B cell (primary cell): ENCODE measurements at regions not wholly inside any gene's neighbourhood (a gene's known extent, or its start where the extent isn't known, plus 50 kb on each side); places are given as distances from the start of the nearest gene placed in this dataset.

Source experiments
- ATAC-seq: fragments of 200-7000 bp; cut with Tn5 transposase; one replicate; pipeline ENCODE4 v1.10.0; 2021; ENCODE audit warnings: low read depth, mild to moderate bottlenecking, moderate number of reproducible peaks, moderate library complexity
- CTCF ChIA-PET: fragments of 350-600 bp; sonication (Branson Sonifier 250); formaldehyde crosslinking; loops from one replicate; lab custom pipeline; 2021; ENCODE audit warnings: antibody characterized with exemption, inconsistent platforms; lab: Charles Lee
- POLR2A ChIA-PET: fragments of 350-600 bp; sonication (Branson Sonifier 250); formaldehyde crosslinking; loops from one replicate; lab custom pipeline; 2021; ENCODE audit warnings: antibody characterized with exemption; lab: Charles Lee
- DNase-seq: peaks from one replicate; pipeline ENCODE4 v3.0.0; 2013
- H2AFZ ChIP-seq: 2 replicates; pipeline ENCODE4 v1.6.1; 2012; ENCODE audit warnings: mild to moderate bottlenecking, low read depth, low read length; ENCODE audit not compliant: insufficient read depth, poor library complexity, severe bottlenecking
- H3K27ac ChIP-seq, 2 donors: 1 replicate in 1 of 2; 2 replicates in 1 of 2; pipeline ENCODE4 v1.5.1; 2012 to 2013; ENCODE audit warnings: low read length in 2 of 2, mild to moderate bottlenecking in 2 of 2, moderate library complexity in 1 of 2
- H3K27me3 ChIP-seq, 4 experiments: fragments of 200-600 bp in 1 of 4; sonication (generic) in 1 of 4; replicated peaks in 1 of 4; 1 replicate in 2 of 4; 2 replicates in 2 of 4; pipeline versions ENCODE4 v1.6.1 to v1.7.0; 2013 to 2016; ENCODE audit warnings: low read length in 3 of 4, mild to moderate bottlenecking in 2 of 4, mixed read lengths in 1 of 4, moderate library complexity in 1 of 4; ENCODE audit not compliant: insufficient read depth in 4 of 4, control insufficient read depth in 3 of 4; ENCODE audit errors: control extremely low read depth in 1 of 4
- H3K36me3 ChIP-seq, 2 experiments: replicated peaks in 1 of 2; 1 replicate in 1 of 2; 2 replicates in 1 of 2; pipeline versions ENCODE4 v1.6.1 to v1.7.1; 2013; ENCODE audit warnings: low read length in 1 of 2; ENCODE audit not compliant: insufficient read depth in 2 of 2, control insufficient read depth in 1 of 2; ENCODE audit errors: control extremely low read depth in 1 of 2, extremely low read depth in 1 of 2
- H3K4me1 ChIP-seq, 2 donors: fragments of 200-600 bp in 1 of 2; sonication (generic) in 1 of 2; 1 replicate in 1 of 2; 2 replicates in 1 of 2; pipeline versions ENCODE4 v1.5.1 to v1.6.1; 2013 to 2017; ENCODE audit warnings: low read length in 2 of 2; ENCODE audit not compliant: control insufficient read depth in 2 of 2, insufficient read depth in 2 of 2
- H3K4me2 ChIP-seq: replicated peaks from 2 replicates; pipeline ENCODE3; 2012; ENCODE audit warnings: mild to moderate bottlenecking, low read depth, low read length; ENCODE audit not compliant: poor library complexity, severe bottlenecking
- H3K4me3 ChIP-seq, 5 experiments: fragments of 200-600 bp in 1 of 5; sonication (generic) in 1 of 5; 1 replicate in 3 of 5; 2 replicates in 2 of 5; pipeline versions ENCODE4 v1.5.1 to v1.7.0; 2011 to 2016; ENCODE audit warnings: low read length in 4 of 5, mild to moderate bottlenecking in 4 of 5, low read depth in 2 of 5, control low read depth in 1 of 5, moderate library complexity in 1 of 5; ENCODE audit not compliant: insufficient read depth in 1 of 5; ENCODE audit errors: control extremely low read depth in 1 of 5, extremely low read depth in 1 of 5
- H3K79me2 ChIP-seq: fragments of 200-600 bp; sonication (generic); one replicate; pipeline ENCODE4 v1.6.0; 2016; ENCODE audit warnings: low read length; ENCODE audit not compliant: control insufficient read depth, insufficient read depth
- H3K9ac ChIP-seq: fragments of 200-600 bp; sonication (generic); 2 replicates; pipeline ENCODE4 v1.6.1; 2017; ENCODE audit warnings: mild to moderate bottlenecking, low read length, moderate library complexity
- H3K9me3 ChIP-seq, 3 donors: one replicate each; pipeline versions ENCODE4 v1.6.1 to v1.7.1; 2013; ENCODE audit warnings: low read length in 2 of 3; ENCODE audit not compliant: control insufficient read depth in 2 of 3, insufficient read depth in 1 of 3; ENCODE audit errors: control extremely low read depth in 1 of 3
- H4K20me1 ChIP-seq: 2 replicates; pipeline ENCODE4 v1.6.0; 2012; ENCODE audit warnings: mild to moderate bottlenecking, low read length; ENCODE audit not compliant: insufficient read depth, control insufficient read depth, poor library complexity, severe bottlenecking
- H3K27ac Mint-ChIP-seq: one replicate; pipeline ENCODE4 v1.8.0; 2021; ENCODE audit warnings: mixed read lengths
- H3K27me3 Mint-ChIP-seq: one replicate; pipeline ENCODE4 v1.8.0; 2021; ENCODE audit warnings: mixed read lengths
- H3K4me1 Mint-ChIP-seq: one replicate; pipeline ENCODE4 v1.8.0; 2021; ENCODE audit warnings: mixed read lengths
- H3K4me3 Mint-ChIP-seq: one replicate; pipeline ENCODE4 v1.8.0; 2021; ENCODE audit warnings: mixed read lengths
- H3K9me3 Mint-ChIP-seq: one replicate; pipeline ENCODE4 v1.8.0; 2022; ENCODE audit warnings: mixed read lengths; ENCODE audit not compliant: insufficient read depth
- CTCF ChIP-seq: fragments of 200-600 bp; IDR thresholded peaks from one replicate; pipeline ENCODE4 v1.8.0; 2022; ENCODE audit warnings: antibody characterized with exemption, mild to moderate bottlenecking
- EZH2 ChIP-seq: IDR thresholded peaks from 2 replicates; pipeline ENCODE4 v1.6.1; 2012; ENCODE audit warnings: borderline replicate concordance, low read depth, mild to moderate bottlenecking, moderate library complexity, low read length; ENCODE audit not compliant: insufficient read depth, poor library complexity, severe bottlenecking
- WGBS: methylation state at CpG from one replicate; pipeline ENCODE4 v1.1.5; 2013; ENCODE audit warnings: missing lambda C conversion rate; ENCODE audit not compliant: insufficient coverage; 5-methylcytosine and 5-hydroxymethylcytosine counted together
- intact Hi-C: fragments of 100-400 bp; cut with micrococcal nuclease; formaldehyde crosslinking; loops from one replicate; pipeline ENCODE4 v1.10.0; 2022

- peaks cover 3% of the 10 kb centered on the region for H3K4me1 Mint-ChIP-seq
- Histone ChIP-seq H3K4me2 (no peak overlapping the region), H3K4me3 (no peak overlapping the region), H3K79me2 (no peaks in the 10 kb centered on the region), H4K20me1 (no peaks in the 10 kb centered on the region), H3K36me3 (no peaks in the 10 kb centered on the region), H3K27ac (no peak overlapping the region), H3K9ac (no peak overlapping the region), H2AFZ (no peak overlapping the region), H3K4me1 (no peaks in the 10 kb centered on the region), H3K9me3 (no peaks in the 10 kb centered on the region), H3K27me3 (peaks cover 0 to 11% (median 4%) of the 10 kb centered on the region in 4 experiments)
- no peak overlapping the region for H3K27ac Mint-ChIP-seq
- DNase-seq (no peak), ATAC-seq (no peak)
- WGBS, result 88% methylated on average over 2 of the region's 3 CpGs
- H3K27me3 Mint-ChIP-seq, result peaks cover 27% of the 10 kb centered on the region
- H3K9me3 Mint-ChIP-seq, result no peaks in the 10 kb centered on the region
- TF ChIP-seq EZH2 (no peak), CTCF (no peak)
- POLR2A ChIA-PET, result no interaction called here
- intact Hi-C loops, result no loop called here
- CTCF ChIA-PET, result interaction anchor here (0.7 to 7.8 kb wide), 11 partner anchors 11 to 297 kb away, joined by 3 to 310 read pairs (median 23); partner anchors contain the start of gene ARHGEF3
- H3K4me3 Mint-ChIP-seq, result no peak overlapping the region
Measured at GRCh38 chr3:56990641-56991015, 69.8 kb upstream of the SPATA12 start.

- ChIA-PET POLR2A (interaction anchor here (1.1 kb wide), 1 partner anchor 288 kb away, joined by 8 read pairs; no protein-coding TSS in a partner anchor), CTCF (interaction anchor here (0.7 to 7.8 kb wide), 24 partner anchors 9 to 651 kb away, joined by 3 to 310 read pairs (median 6); partner anchors contain the start of gene ARHGEF3)
- Histone ChIP-seq H3K79me2 (no peaks in the 10 kb centered on the region), H3K9me3 (no peaks in the 10 kb centered on the region), H3K9ac (no peak overlapping the region), H2AFZ (no peak overlapping the region), H3K27me3 (peaks cover 0 to 11% (median 4%) of the 10 kb centered on the region in 4 experiments), H3K4me1 (no peaks in the 10 kb centered on the region), H4K20me1 (no peaks in the 10 kb centered on the region), H3K36me3 (no peaks in the 10 kb centered on the region), H3K4me2 (no peak overlapping the region), H3K4me3 (no peak overlapping the region), H3K27ac (no peak overlapping the region)
- ATAC-seq, result no peak
- 88% methylated on average over 7 of the region's 12 CpGs for WGBS
- H3K4me1 Mint-ChIP-seq, result no peaks in the 10 kb centered on the region
- H3K27me3 Mint-ChIP-seq, result peaks cover 23% of the 10 kb centered on the region
- TF ChIP-seq CTCF (no peak), EZH2 (no peak)
- H3K27ac Mint-ChIP-seq, result no peak overlapping the region
- DNase-seq, result no peak
- H3K4me3 Mint-ChIP-seq, result no peak overlapping the region
- no peaks in the 10 kb centered on the region for H3K9me3 Mint-ChIP-seq
- intact Hi-C loops, result loop anchor here (1.0 to 2.0 kb wide), 3 partner anchors 73 to 188 kb away; no protein-coding TSS in a partner anchor
Measured at GRCh38 chr3:56989977-56990640, 70.4 kb upstream of the SPATA12 start.
